HG03039 (cell line): ENCODE measurements at regions not wholly inside any gene's neighbourhood (a gene's known extent, or its start where the extent isn't known, plus 50 kb on each side); places are given as distances from the start of the nearest gene placed in this dataset.
"Not testable (repeated sequence)": the region's sequence is repeated elsewhere in the genome, so short reads cannot be mapped to it uniquely, and the experiment has no call there.

ENCODE experiments used
- ATAC-seq: cut with Tn5 transposase; IDR thresholded peaks from one replicate; pipeline ENCODE4 v1.9.1; 2021; ENCODE audit warnings: mild to moderate bottlenecking, moderate library complexity; ENCODE audit not compliant: unreplicated experiment

DNA sequence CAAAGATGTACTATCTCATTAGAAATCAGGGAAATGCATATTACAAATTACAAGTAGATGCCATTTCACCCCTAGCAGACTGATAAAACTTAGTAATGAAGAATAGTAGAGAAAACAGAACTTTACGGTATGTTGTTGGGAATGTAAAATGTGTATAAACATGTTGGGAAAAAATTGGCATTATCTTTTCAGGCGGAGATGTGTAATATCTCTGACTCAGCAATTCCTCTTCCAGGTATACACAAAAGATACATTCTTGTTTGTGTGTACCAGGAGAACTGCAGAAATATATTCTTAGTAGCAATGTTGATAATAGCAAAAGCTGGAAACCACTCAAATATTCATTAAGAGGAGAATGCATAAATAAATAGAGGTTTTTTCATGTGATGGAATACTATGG, 204.5 kb downstream of the LPIN1 start:
- no peak for ATAC-seq

DNA sequence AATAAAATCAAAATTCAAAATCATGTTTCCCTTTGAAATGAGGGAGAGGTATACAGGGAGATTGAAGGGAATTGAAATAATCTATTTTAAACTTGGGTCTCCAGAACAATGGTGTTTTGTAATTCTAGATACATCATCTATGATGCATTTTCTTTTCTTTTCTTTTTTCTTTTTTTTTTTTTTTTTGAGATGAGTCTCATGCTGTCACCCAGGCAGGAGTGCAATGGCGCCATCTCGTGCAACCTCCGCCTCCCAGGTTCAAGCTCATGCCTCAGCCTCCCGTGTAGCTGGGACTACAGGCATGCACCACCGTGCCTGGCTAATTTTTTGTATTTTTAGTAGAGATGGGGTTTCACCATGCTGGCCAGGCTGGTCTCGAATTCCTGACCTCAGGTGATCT, 205.1 kb downstream of the LPIN1 start:
- ATAC-seq, result not testable (repeated sequence)

DNA sequence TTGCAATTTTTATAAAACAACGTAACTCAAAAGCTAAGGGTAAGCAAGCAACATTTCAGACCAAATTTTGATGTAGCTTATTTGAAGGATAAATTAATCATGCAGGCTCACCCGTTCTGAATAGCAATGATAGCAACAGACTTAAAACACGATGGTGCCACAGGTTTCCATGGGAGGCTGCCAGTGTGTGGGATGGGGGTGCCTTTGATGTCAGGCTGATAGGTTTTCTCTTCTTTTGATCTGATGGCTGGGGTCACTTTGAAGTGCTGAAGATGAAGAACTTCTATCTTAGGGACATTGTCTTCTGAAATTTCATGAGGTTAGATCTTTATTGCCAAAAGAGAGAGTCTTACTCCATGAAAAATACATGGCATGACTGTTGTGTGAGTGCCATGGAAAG, 206.8 kb downstream of the LPIN1 start:
- ATAC-seq, result no peak

DNA sequence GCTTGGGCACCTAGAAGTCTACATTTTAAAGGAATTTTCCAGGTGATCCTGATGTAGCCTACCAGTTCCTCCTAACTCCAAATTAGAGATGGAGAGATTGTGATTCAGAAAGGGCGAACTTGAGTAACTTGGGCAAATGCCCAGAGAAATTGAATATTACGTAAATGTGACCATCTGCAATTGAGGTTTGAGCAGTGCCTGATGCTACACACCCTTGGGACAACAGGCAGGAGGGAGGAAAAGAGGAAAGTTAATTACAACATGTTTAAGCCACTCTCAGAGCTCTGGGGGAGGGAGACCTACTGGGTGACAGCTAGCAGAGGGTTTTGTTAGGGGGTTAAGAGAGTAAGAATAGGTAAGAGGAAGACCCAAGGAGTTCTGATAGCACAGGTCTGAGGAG, 208.9 kb downstream of the LPIN1 start:
- ATAC-seq, result no peak

DNA sequence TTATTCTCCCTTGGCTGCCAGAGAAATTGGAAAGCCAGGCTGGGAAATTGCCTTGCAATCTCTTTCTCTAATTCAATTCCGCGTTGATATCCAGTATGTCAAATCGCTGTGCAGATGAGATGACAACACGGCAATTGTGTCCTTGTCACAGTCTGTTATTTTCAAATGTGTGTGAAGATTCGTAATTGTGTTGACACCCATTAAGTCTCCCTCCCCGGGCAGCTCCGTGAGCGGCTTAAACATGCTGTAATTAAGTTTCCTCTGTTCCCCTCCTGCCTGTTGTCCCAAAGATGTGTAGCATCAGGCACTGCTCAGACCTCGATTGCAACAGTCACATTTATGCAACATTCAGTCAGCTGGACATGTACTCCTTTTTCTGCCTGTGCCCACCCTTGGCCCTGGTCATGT, 209.5 kb downstream of the LPIN1 start:
- ATAC-seq, result no peak

DNA sequence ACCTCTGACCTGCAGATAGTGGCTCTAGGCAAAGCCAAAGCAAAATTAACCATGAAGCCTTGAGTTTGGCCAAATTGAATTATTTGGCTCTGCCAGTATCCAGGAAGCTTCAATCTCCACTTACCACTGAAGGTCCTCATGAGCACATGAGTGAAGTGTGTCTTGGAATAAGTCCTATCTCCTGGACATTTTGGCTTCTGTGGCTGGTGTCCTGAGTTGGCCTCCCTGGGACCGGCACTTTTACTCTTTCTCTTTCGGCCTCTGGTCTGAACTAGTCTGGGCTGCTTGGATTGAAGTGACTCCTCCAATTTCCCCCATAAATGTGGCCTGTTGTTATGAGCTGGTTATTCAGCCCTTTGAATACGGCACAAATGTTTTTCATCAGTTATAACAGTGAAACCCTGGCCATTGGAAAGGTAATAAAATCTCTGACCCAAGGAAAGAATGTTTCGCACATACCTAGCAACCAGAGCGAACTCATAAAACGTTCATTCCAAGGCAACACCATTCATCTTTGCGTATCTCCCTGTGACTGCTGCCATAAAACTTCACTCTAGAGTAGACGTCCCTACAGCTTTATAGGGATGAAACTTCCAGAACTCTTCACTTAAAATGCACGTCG, 216.4 kb downstream of the LPIN1 start:
- no peak for ATAC-seq

DNA sequence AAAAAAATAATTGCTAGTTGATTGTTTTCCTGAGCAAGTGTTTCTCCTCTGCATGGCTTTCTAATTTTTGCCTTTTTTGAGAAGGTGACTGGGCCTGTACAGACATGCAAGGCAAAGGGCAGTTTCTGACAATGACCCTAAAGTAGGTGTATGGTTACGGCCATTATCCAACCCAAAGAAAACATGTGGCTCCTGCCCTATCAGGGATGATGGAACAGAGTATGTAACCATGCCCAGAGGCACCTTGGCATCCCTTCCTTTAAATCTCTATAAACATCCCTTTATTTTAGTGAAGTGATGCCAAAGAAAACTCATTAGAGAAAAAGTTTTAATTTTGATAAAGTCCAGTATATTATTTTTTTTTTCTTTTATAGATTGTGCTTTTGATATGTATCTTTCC, 217.5 kb downstream of the LPIN1 start:
- no peak for ATAC-seq

DNA sequence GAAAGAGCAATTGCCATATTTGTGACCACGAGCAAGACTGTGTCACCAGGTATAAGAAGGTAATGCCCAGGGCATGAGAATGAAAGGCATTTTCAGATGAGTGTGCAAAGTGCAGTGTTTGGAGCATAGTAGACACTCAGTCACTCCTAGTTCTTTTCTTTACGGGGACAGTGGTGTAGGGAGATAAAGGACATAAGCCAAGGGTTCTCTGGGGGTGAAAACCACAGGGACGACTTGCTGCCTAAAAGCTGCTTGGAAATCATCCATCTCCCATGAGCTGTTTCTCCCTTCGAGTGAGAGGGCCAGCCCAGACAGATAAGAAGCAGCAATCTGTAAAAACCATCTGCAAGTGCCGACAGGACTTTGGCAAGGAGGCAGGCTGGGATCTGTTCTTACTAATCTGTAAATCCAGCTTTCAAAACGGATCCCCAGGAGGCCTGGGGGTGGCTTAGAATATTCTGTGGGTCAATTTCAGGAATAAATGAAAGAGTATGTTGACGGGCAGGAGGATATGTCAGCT, 221.6 kb downstream of the LPIN1 start:
- no peak for ATAC-seq

DNA sequence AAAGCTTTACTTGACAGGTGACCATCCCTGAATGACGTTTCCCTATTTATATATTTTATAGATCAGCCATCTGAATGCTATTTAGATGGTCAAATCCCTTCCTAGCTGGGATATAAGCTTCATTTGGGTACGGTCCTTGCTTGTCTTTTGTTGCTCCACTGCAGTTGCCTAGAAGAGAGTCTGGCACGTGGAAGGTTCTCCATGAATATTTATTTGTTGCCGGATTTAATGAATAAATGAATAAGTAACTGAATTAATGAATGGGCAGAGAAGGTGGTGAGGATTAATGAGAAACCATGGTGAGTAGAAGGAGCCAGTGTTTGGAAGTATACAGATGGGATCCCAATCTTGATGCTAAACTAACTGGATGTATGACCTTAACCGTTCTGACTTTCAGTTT, 222.1 kb downstream of the LPIN1 start:
- no peak for ATAC-seq

DNA sequence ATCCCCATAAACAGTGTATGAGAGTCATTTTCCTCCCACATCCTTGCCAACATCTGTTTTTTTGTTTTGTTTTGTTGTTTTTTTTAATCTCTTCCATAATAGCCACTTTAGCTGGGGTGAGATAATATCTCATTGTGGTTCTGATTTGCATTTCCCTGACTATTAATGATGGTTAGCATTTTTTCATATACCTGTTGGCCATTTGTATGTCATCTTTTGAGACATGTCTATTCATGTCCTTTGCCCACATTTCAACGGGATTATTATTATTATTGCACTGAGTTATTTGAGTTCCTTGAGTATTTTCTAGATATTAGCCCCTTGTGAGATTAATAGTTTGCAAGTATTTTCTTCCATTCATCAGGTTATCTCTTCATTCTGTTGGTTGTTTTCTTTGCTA, 223.3 kb downstream of the LPIN1 start:
- no peak for ATAC-seq

DNA sequence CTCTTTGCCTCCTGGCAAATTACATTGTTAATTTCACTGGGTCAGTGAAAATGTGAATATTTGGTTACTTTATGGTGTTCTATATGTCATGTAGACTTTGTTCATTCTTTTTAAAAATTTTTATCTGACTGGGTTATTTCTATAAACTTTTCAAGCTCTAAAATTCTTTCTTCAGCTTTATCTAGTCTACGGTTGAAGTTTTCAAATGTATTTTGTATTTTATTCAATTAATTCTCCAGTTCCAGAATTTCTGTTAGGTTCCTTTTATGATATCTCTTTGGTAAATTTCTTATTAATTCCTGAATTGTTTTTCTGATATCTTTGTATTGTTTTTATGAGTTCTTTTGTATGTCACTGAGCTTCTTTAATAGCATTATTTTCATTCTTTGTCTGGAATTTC, 228.1 kb downstream of the LPIN1 start:
- no peak for ATAC-seq

DNA sequence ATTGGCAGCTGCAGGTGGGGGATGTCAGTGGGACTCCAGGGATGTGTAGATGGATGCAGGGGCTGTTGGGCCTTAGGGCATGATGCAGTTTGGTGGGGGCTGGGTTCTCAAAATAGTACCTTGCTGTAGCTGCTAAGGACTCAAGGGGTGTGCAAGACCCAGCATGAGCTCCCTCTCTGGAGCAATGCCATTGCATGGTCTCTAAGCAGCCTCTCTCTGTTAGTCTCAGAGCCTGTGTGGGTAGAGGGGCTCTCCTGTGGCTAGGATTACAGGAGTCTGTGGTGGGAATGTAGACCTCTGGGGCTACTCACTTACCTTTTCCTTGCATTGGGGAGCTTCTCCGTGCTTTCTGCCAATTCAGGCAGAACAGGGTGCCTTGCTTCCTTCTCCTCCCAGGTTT, 228.9 kb downstream of the LPIN1 start:
- ATAC-seq, result no peak

DNA sequence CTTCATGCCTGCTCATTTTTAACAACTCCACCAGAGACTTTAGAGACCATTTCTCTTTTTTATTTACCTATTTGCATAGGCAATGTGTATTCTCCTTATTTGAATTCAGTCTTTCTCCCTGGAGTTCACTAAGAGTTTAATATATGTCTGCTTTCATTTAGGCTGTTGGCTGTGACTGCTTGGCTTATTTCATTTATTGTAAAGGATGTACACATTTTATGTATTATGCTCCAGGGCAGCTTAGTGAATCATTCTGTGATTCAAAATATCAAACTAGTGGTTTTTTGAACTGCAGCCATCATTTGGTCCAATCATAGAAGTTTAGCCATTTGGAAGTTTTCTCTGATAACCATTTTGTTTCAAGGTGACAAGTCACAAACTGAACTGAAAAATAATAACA, 229.6 kb downstream of the LPIN1 start:
- ATAC-seq, result no peak

DNA sequence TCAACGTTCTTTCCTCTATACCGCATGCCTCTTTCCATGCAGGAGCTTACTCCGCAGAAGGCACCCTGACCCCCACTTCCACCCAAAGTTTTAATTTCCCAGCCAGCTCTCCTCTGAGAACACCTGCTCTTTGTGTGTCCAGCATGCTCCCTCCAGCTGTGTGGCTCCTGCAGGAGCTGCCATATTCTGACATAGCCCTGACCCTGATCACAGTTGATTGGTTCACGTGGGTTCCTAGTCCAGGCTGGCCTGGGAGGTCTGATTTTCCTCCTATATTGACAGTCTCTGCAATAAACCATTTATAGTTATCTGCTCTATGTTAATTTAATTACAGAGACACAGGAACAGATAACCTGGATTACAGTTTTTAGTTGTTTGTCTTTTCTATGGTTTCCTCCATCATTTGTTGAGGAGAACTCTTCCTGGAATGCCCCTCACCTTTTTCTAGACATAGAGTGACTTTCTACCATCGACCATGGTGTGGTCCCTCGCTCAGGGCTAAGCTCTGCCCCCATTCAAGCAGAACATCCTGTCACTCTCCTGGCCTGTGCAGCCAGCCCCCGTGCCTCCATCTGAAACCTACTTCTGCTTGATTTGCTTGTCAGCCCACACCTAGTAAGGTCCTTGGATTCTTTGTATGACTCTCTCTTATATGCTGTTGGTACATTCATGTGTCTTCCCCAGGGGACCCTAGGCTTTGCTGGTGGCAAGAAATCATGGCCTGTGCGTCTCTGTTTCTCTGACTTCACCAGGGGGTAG, 231.5 kb downstream of the LPIN1 start:
- ATAC-seq, result no peak

DNA sequence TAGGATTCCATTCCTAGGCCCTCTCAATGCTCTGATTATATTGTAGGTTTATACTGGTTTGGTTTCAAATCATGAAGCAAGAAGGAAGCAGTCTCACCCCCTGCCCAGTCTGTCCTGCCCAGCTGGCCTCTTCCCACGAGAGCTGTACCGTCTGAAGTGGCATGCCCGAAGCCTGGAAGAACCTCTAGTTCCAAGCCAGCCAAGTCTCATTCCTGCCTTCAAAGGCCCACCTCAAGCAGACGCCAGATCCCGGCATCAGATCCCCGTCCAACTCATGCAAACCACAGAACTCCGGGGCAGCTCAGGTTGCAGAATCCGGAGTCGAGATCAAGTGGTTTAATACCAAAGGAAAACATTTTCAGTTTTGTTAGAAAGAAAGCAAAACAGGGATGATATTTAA, 234.4 kb downstream of the LPIN1 start:
- no peak for ATAC-seq

DNA sequence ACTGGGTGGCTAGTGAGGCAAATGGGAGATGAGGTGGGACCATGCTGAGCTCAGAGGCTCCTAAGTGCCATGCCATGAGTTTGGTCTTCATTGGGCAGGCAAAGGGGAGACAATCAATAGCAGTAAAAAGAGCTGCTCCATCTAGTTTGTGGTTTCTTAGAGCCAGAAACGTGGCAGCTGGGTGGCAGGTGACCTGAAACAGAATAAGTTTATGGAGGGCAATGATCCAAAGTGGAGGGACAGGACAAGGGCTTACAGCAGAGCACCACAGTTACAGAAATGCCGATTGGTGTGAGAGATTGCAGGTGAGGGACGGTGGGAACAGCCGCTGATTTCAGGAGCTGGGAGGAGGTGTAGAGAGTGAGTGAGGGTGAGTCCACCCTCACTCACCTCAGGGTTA, 237.0 kb downstream of the LPIN1 start:
- no peak for ATAC-seq

DNA sequence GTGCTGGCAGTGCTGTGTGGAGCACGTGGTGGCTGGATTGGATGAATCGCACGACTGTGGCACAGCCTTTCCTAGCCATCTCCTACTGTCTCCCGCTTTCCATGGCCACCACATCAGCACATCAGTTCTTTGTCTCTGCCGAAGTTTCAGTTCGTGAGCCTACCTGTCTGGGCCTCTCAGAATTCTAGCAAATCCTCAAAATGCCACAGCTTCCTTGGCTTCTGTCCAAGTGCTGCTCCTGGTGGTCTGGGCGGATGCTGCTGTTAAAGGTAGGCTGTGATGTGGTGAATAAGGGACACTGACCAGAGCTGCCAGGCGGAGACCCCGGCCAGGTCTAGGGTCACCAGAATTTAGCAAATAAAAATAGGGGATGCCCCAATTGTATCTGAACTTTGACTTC, 237.4 kb downstream of the LPIN1 start:
- no peak for ATAC-seq

DNA sequence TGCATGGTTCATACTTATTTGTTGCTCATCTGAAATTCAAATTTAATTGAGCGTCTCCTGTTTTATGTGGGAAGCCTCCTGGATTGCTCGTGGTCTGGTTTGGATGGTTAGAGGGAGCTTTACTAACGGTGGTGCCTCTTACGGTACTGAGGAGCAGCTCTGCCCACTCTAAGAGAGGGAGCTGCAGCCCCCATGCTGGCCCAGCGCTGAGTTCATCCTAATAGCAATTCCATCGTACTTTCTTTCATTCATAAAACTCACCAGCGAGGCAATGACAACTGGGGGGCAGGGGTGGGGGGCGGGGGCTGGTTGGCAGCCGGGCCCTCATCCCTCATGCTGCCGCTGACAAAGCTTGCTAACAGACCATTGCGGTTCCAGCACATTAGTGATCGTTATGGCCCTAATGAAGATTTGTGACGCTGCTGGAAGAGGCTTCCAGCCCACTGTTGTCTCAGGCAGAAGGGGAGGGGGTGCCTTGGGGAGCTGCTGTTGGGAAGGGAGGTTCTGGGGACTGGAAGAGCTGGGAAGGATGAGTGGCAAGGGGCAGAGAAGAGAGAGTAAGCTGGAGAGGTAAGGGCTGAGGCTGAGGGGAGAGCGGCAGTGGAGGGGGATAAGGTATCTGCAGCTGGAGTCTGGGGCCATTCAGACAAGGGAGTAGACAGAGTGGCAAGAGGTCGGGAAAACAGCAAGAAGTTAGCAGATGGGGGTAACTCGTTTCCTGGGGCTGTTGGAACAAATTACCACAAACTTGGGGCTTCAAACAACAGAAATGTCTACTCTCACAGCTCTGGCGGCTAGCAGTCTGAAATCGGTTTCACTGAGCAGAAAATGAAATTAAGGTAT, 238.1 kb downstream of the LPIN1 start:
- ATAC-seq, result no peak

DNA sequence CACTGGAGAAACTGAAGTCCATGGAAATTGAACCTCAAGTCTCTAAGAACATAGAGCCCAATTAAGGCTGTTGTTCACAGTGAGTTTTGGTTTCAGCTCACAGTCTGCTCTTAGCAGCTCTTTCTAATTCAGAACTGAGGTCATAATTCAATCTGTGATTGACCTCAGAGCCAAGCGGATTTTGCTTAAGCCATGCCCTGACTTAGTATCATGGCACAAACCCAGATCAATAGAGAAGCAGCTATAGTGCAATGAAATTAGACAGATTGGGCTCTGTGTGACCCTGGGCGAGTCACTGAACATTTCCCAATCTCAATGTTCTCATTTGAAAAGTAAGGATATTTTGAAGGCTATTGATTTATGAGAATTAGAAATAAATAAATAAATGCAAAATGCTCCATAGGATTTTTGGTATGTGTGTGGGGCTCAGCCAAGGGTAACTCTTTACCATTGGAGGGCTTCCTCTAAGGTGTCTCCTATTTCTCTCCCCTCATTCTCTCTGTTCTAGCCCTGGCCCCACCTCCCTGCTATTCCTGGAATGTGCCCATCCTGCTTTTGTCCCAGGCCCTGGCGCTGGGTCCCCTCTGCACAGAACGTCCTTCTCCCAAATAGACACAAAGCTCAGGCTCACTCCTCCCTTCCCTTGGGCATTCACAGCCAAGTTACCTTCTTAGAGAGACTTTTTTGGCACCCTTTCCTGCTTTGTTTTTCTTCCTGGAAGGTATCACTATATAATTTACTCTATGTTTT, 239.6 kb downstream of the LPIN1 start:
- ATAC-seq, result no peak

DNA sequence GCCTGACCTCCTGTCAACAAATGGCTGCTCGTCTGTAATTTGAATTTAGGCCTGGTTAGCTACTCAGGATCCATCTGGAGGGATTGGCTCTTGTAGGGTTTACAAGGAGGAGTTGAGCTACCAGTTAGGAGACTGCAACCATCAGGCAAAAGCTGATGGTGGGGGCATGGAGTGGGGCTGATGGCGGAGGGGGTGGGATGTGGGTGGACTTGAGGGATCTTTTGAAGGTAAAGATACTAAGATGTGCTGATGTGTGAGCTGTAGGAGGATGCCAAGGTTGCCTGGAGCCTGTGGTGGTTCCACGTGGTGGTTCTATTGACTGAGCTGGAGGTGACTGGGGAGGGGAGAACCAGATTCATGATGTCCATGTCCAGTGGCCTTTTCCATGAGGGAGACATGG, 240.7 kb downstream of the LPIN1 start:
- ATAC-seq, result no peak
